GM23338 (cell line): ENCODE measurements at regions not wholly inside any gene's neighbourhood (a gene's known extent, or its start where the extent isn't known, plus 50 kb on each side); places are given as distances from the start of the nearest gene placed in this dataset.

Source experiments
- ATAC-seq: fragments of 200-7000 bp; cut with Tn5 transposase; 3 replicates; pipeline ENCODE4 v1.9.1; 2020
- DNase-seq: peaks from one replicate; pipeline ENCODE4 v3.0.0-alpha.2; 2015; ENCODE audit warnings: low spot score
- H2AFZ ChIP-seq: fragments of 200-600 bp; sonication (generic); 2 replicates; pipeline ENCODE4 v1.8.0; 2016; ENCODE audit warnings: antibody characterized with exemption, mild to moderate bottlenecking, moderate library complexity
- H3F3A ChIP-seq: fragments of 200-600 bp; sonication (generic); replicated peaks from 2 replicates; pipeline ENCODE4 v1.8.0; 2017; ENCODE audit warnings: antibody characterized with exemption, mixed run types, low read depth
- H3K27ac ChIP-seq: fragments of 200-600 bp; sonication (generic); 2 replicates; pipeline ENCODE4 v1.6.1; 2016; ENCODE audit warnings: low read depth
- H3K27me3 ChIP-seq: fragments of 200-600 bp; sonication (generic); 2 replicates; pipeline ENCODE4 v1.8.0; 2016; ENCODE audit warnings: mild to moderate bottlenecking, mixed run types, moderate library complexity; ENCODE audit not compliant: insufficient read depth
- H3K36me3 ChIP-seq: fragments of 200-600 bp; sonication (generic); 2 replicates; pipeline ENCODE4 v1.8.0; 2016; ENCODE audit warnings: mild to moderate bottlenecking; ENCODE audit not compliant: insufficient read depth
- H3K4me1 ChIP-seq: fragments of 200-600 bp; sonication (generic); 2 replicates; pipeline ENCODE4 v1.8.0; 2016; ENCODE audit warnings: mild to moderate bottlenecking, moderate library complexity; ENCODE audit not compliant: insufficient read depth
- H3K4me2 ChIP-seq: fragments of 200-600 bp; sonication (generic); 2 replicates; pipeline ENCODE4 v1.7.1; 2017; ENCODE audit warnings: mixed run types
- H3K4me3 ChIP-seq: fragments of 200-600 bp; sonication (generic); 2 replicates; pipeline ENCODE4 v1.6.1; 2016; ENCODE audit warnings: mixed run types
- H3K79me2 ChIP-seq: fragments of 200-600 bp; sonication (generic); replicated peaks from 2 replicates; pipeline ENCODE4 v1.8.0; 2017; ENCODE audit warnings: mild to moderate bottlenecking; ENCODE audit not compliant: insufficient read depth
- H3K9me2 ChIP-seq: fragments of 200-600 bp; sonication (generic); 2 replicates; pipeline ENCODE4 v1.8.0; 2017; ENCODE audit not compliant: insufficient read depth
- H4K20me1 ChIP-seq: fragments of 200-600 bp; sonication (generic); replicated peaks from 2 replicates; pipeline ENCODE4 v1.8.0; 2017; ENCODE audit warnings: mild to moderate bottlenecking; ENCODE audit not compliant: insufficient read depth
- H3K27ac Mint-ChIP-seq: 2 replicates; pipeline ENCODE4 v1.8.0; 2020; ENCODE audit warnings: inconsistent platforms, mild to moderate bottlenecking, moderate library complexity, mixed read lengths
- H3K27me3 Mint-ChIP-seq: 3 replicates; pipeline ENCODE4 v1.8.0; 2022; ENCODE audit warnings: low read depth, mild to moderate bottlenecking, moderate library complexity, mixed read lengths, inconsistent platforms; ENCODE audit not compliant: insufficient read depth, poor library complexity
- H3K36me3 Mint-ChIP-seq: 3 replicates; pipeline ENCODE4 v1.8.0; 2021; ENCODE audit warnings: low read depth, mild to moderate bottlenecking, inconsistent platforms, moderate library complexity, mixed read lengths
- H3K4me1 Mint-ChIP-seq: 3 replicates; pipeline ENCODE4 v1.8.0; 2020; ENCODE audit warnings: mild to moderate bottlenecking, inconsistent platforms, mixed read lengths
- H3K4me3 Mint-ChIP-seq: 3 replicates; pipeline ENCODE4 v1.8.0; 2021; ENCODE audit warnings: moderate library complexity, mild to moderate bottlenecking, inconsistent platforms, mixed read lengths
- H3K9me3 Mint-ChIP-seq: 3 replicates; pipeline ENCODE4 v1.8.0; 2020; ENCODE audit warnings: moderate library complexity, mild to moderate bottlenecking, inconsistent platforms, mixed read lengths
- CREB1 ChIP-seq: fragments of 250-450 bp; sonication (Bioruptor Pico); IDR thresholded peaks from 2 replicates; pipeline ENCODE4 v1.5.0; 2020; ENCODE audit warnings: low read depth, mild to moderate bottlenecking, moderate library complexity
- EZH2phosphoT487 ChIP-seq: fragments of 200-600 bp; sonication (generic); IDR thresholded peaks from one replicate; pipeline ENCODE4 v1.8.1; 2018; ENCODE audit warnings: antibody characterized with exemption; ENCODE audit not compliant: unreplicated experiment
- NANOG ChIP-seq: IDR thresholded peaks from 2 replicates; pipeline ENCODE4 v1.6.1; 2016; ENCODE audit warnings: antibody characterized with exemption, borderline replicate concordance
- POLR2AphosphoS5 ChIP-seq: IDR thresholded peaks from 2 replicates; pipeline ENCODE4 v1.6.1; 2016; ENCODE audit warnings: antibody characterized with exemption, low read depth
- REST ChIP-seq: IDR thresholded peaks from one replicate; pipeline ENCODE4 v1.6.1; 2018; ENCODE audit warnings: antibody characterized with exemption; ENCODE audit not compliant: unreplicated experiment
- STAT1 ChIP-seq: IDR thresholded peaks from one replicate; pipeline ENCODE4 v1.6.1; 2016; ENCODE audit warnings: antibody characterized with exemption; ENCODE audit not compliant: unreplicated experiment
- ZNF331 ChIP-seq: fragments of 250-450 bp; sonication (Bioruptor Pico); IDR thresholded peaks from 2 replicates; pipeline ENCODE4 v1.5.0; 2020; ENCODE audit warnings: low read depth, mild to moderate bottlenecking, moderate library complexity

GRCh38 chr15:31752065-31752762, 278.1 kb upstream of the CHRNA7 start:
- Histone ChIP-seq H2AFZ (no peak overlapping the region), H3K4me1 (no peaks in the 10 kb centered on the region), H3K79me2 (no peaks in the 10 kb centered on the region), H3K4me2 (no peak overlapping the region), H3K9me2 (no peaks in the 10 kb centered on the region), H4K20me1 (no peaks in the 10 kb centered on the region), H3K27ac (no peak overlapping the region), H3K27me3 (no peaks in the 10 kb centered on the region), H3F3A (no peaks in the 10 kb centered on the region), H3K36me3 (no peaks in the 10 kb centered on the region), H3K4me3 (no peak overlapping the region)
- Mint-ChIP-seq H3K27ac (no peak overlapping the region), H3K27me3 (peaks cover 2% of the 10 kb centered on the region), H3K36me3 (no peaks in the 10 kb centered on the region), H3K4me1 (no peaks in the 10 kb centered on the region), H3K4me3 (no peak overlapping the region), H3K9me3 (no peaks in the 10 kb centered on the region; the same call in 2 of the 3 replicates)
- DNase-seq (no peak), ATAC-seq (no peak)
- TF ChIP-seq ZNF331 (CRISPR knock-in tag), result no peak
- no peak for TF ChIP-seq NANOG
- no peak for TF ChIP-seq REST
- no peak for TF ChIP-seq STAT1

GRCh38 chr15:31752905-31753304, 277.4 kb upstream of the CHRNA7 start:
- no peak for ATAC-seq
- H3K4me1 ChIP-seq, result no peaks in the 10 kb centered on the region
- H2AFZ ChIP-seq, result no peak overlapping the region
- no peak for TF ChIP-seq POLR2AphosphoS5
- no peak for TF ChIP-seq EZH2phosphoT487
- TF ChIP-seq CREB1 (CRISPR knock-in tag), result no peak
- TF ChIP-seq REST, result no peak
- H3K27ac ChIP-seq, result no peak overlapping the region
- H3K4me2 ChIP-seq, result no peak overlapping the region
- H3K9me2 ChIP-seq, result no peaks in the 10 kb centered on the region
- H3K4me3 ChIP-seq, result no peak overlapping the region
- H3K4me3 Mint-ChIP-seq, result no peak overlapping the region
- no peak for DNase-seq
- no peaks in the 10 kb centered on the region for H3K4me1 Mint-ChIP-seq
- H3K27me3 Mint-ChIP-seq, result peaks cover 2% of the 10 kb centered on the region
- no peak overlapping the region for H3K27ac Mint-ChIP-seq
- H3K36me3 Mint-ChIP-seq, result no peaks in the 10 kb centered on the region
- H3K9me3 Mint-ChIP-seq, result no peaks in the 10 kb centered on the region; the same call in 2 of the 3 replicates
- no peaks in the 10 kb centered on the region for H3K36me3 ChIP-seq
- no peaks in the 10 kb centered on the region for H3F3A ChIP-seq
- H3K27me3 ChIP-seq, result no peaks in the 10 kb centered on the region
- no peaks in the 10 kb centered on the region for H3K79me2 ChIP-seq
- no peaks in the 10 kb centered on the region for H4K20me1 ChIP-seq
